ENCODE measurements at regions not wholly inside any gene's neighbourhood (a gene's known extent, or its start where the extent isn't known, plus 50 kb on each side); places are given as distances from the start of the nearest gene placed in this dataset.
A peak's percentile ranks its signal among the peaks of the same experiment; 100 is the strongest.

DNA sequence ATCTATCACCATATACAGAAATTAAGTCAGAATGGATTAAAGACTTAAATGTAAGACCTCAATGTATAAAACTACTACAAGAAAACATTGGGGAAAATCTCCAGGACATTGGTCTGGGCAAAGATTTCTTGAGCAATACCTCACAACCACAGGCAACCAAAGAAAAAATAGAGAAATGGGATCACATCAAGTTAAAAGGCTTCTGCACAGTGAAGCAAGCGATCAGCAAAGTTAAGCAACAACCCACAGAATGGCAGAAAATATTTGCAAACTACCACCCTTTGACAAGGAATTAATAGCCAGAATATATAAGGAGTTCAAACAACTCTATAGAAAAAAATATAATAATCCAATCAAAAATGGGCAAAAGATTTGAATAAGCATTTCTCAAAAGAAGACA is 236.9 kb upstream of the EMCN start:
- DNase-seq (ENCODE audit: insufficient read length, low spot score, missing footprints) = no peak
- Histone ChIP-seq H4K20me1 (ENCODE audit: insufficient read depth, low read length) (no peaks in the 10 kb centered on the region), H3K4me3 (ENCODE audit: insufficient read depth, low read length) (no peak overlapping the region), H3K27me3 (ENCODE audit: insufficient read depth, low read length) (no peaks in the 10 kb centered on the region), H3K27ac (ENCODE audit: low read depth, low read length) (no peak overlapping the region), H3K36me3 (ENCODE audit: insufficient read depth, low read length) (no peaks in the 10 kb centered on the region), H3K9me3 (ENCODE audit: low read depth, low read length) (no peaks in the 10 kb centered on the region), H3K79me2 (ENCODE audit: insufficient read depth, low read length) (no peaks in the 10 kb centered on the region), H2AFZ (ENCODE audit: low read length) (no peak overlapping the region), H3K4me2 (ENCODE audit: insufficient read depth, low read length) (no peak overlapping the region), H3K4me1 (ENCODE audit: insufficient read depth, low read length) (no peaks in the 10 kb centered on the region)
- no peak for TF ChIP-seq CTCF (IDR thresholded peaks at IDR 0.05; ENCODE audit: extremely low read depth, low read depth, low read length)

DNA sequence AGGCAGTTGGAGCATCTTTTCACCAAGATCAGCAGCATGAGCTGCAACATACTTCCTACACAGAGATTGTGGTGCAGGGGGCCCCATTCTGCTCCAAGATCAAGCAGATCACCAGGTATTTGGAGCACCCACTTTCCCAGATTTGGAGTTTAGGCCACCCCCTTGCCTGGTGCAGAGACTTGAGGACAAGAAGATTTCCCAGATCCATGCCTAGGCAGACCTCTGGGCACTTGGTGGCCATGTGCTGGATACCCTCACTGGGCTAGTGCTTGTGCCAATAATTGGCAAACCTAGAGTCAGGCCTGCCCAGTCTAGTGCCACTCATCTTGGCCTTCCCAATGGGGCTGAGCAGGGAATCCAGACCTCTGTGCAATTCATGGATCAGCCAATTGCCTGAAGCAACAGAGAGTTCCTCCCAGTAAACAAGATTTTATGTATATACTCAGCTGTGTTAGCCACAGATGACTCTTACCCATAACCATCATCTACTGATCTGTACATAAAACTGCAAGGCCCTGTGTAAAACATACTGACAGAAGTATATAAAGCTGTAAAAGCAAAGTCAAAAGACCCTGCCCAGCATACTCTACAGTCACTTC is 228.4 kb upstream of the EMCN start:
- TF ChIP-seq CTCF (IDR thresholded peaks at IDR 0.05; ENCODE audit: extremely low read depth, low read depth, low read length) = no peak
- Histone ChIP-seq H3K4me3 (ENCODE audit: insufficient read depth, low read length) (no peak overlapping the region), H2AFZ (ENCODE audit: low read length) (no peak overlapping the region), H3K27ac (ENCODE audit: low read depth, low read length) (no peak overlapping the region), H3K27me3 (ENCODE audit: insufficient read depth, low read length) (no peaks in the 10 kb centered on the region), H3K9me3 (ENCODE audit: low read depth, low read length) (no peaks in the 10 kb centered on the region), H3K4me2 (ENCODE audit: insufficient read depth, low read length) (no peak overlapping the region), H3K36me3 (ENCODE audit: insufficient read depth, low read length) (no peaks in the 10 kb centered on the region), H4K20me1 (ENCODE audit: insufficient read depth, low read length) (no peaks in the 10 kb centered on the region), H3K79me2 (ENCODE audit: insufficient read depth, low read length) (no peaks in the 10 kb centered on the region), H3K4me1 (ENCODE audit: insufficient read depth, low read length) (no peaks in the 10 kb centered on the region)
- DNase-seq (ENCODE audit: insufficient read length, low spot score, missing footprints) = no peak

DNA sequence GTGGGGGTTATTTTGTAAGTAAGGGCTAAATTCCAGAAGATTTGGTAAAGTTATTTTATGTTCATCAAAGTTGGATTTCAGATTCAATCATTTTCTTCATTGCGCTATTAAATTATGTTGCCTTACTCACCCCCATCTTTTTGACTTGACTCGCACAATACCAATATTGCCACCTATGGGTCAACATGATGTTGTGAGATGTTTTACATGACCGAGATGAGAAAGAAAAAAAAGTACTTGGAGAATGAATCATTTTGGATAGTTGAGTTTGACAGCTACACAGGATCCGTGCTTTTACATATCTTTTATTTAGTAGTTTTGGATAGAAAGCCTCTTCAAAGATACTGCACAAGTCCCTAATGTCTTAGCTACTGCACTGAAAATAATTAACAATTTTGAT is 224.2 kb upstream of the EMCN start:
- Histone ChIP-seq H3K4me2 (ENCODE audit: insufficient read depth, low read length) (no peak overlapping the region), H3K27me3 (ENCODE audit: insufficient read depth, low read length) (no peaks in the 10 kb centered on the region), H2AFZ (ENCODE audit: low read length) (no peak overlapping the region), H3K79me2 (ENCODE audit: insufficient read depth, low read length) (no peaks in the 10 kb centered on the region), H3K36me3 (ENCODE audit: insufficient read depth, low read length) (no peaks in the 10 kb centered on the region), H3K4me1 (ENCODE audit: insufficient read depth, low read length) (no peaks in the 10 kb centered on the region), H4K20me1 (ENCODE audit: insufficient read depth, low read length) (no peaks in the 10 kb centered on the region), H3K27ac (ENCODE audit: low read depth, low read length) (no peak overlapping the region), H3K9me3 (ENCODE audit: low read depth, low read length) (no peaks in the 10 kb centered on the region), H3K4me3 (ENCODE audit: insufficient read depth, low read length) (no peak overlapping the region)
- peak; percentile 15 for DNase-seq (ENCODE audit: insufficient read length, low spot score, missing footprints)
- TF ChIP-seq CTCF (IDR thresholded peaks at IDR 0.05; ENCODE audit: extremely low read depth, low read depth, low read length) = peak; percentile 34

GRCh38 chr4:100739426-100739825 is 221.6 kb upstream of the EMCN start:
- DNase-seq (ENCODE audit: insufficient read length, low spot score, missing footprints) = no peak
- no peak for TF ChIP-seq CTCF (IDR thresholded peaks at IDR 0.05; ENCODE audit: extremely low read depth, low read depth, low read length)
- no peaks in the 10 kb centered on the region for H3K79me2 ChIP-seq (ENCODE audit: insufficient read depth, low read length)
- no peak overlapping the region for H2AFZ ChIP-seq (ENCODE audit: low read length)
- H4K20me1 ChIP-seq (ENCODE audit: insufficient read depth, low read length) = no peaks in the 10 kb centered on the region
- no peak overlapping the region for H3K4me3 ChIP-seq (ENCODE audit: insufficient read depth, low read length)
- no peaks in the 10 kb centered on the region for H3K36me3 ChIP-seq (ENCODE audit: insufficient read depth, low read length)
- no peaks in the 10 kb centered on the region for H3K9me3 ChIP-seq (ENCODE audit: low read depth, low read length)
- H3K27ac ChIP-seq (ENCODE audit: low read depth, low read length) = no peak overlapping the region
- H3K4me2 ChIP-seq (ENCODE audit: insufficient read depth, low read length) = no peak overlapping the region
- no peaks in the 10 kb centered on the region for H3K4me1 ChIP-seq (ENCODE audit: insufficient read depth, low read length)
- no peaks in the 10 kb centered on the region for H3K27me3 ChIP-seq (ENCODE audit: insufficient read depth, low read length)

Measured in osteoblast (primary cell).